ENCODE measurements at regions not wholly inside any gene's neighbourhood (a gene's known extent, or its start where the extent isn't known, plus 50 kb on each side); places are given as distances from the start of the nearest gene placed in this dataset.

- no peak overlapping the region for H2AFZ ChIP-seq (ENCODE audit: low read depth, low read length, severe bottlenecking)
Measured at GRCh38 chr4:153970169-153970568, 181.3 kb upstream of the SFRP2 start.

DNA sequence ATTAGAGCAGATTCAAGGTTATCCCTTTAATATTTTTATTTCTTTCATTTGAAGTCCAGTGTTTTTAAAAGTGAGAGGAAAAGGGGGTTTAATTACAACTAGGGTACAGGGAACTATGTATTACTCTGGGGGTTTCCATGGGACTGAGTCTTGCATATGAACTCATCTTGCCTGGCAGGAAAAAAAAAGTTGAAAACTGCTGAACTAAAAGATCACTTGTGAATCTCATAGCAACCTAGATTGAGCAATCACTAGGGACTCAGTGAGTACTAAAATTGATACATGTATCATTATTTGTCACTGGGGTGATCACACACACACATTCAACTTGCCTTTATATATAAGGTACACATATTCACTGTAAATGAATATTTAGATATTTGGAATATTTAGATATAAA lies 180.7 kb upstream of the SFRP2 start:
- Histone ChIP-seq H3F3A (ENCODE audit: insufficient read depth) (no peaks in the 10 kb centered on the region), H3K9me3 (ENCODE audit: insufficient read depth, low read length) (no peaks in the 10 kb centered on the region), H2AFZ (ENCODE audit: low read depth, low read length, severe bottlenecking) (no peak overlapping the region), H3K27ac (ENCODE audit: low read depth, low read length) (no peak overlapping the region), H4K20me1 (ENCODE audit: low read depth, low read length) (no peaks in the 10 kb centered on the region), H3K27me3 (ENCODE audit: low read length) (no peaks in the 10 kb centered on the region), H3K9ac (ENCODE audit: low read length) (no peak overlapping the region), H3K9me2 (replicated peaks; ENCODE audit: insufficient read depth, low read length) (no peaks in the 10 kb centered on the region), H3K36me3 (ENCODE audit: low read length) (no peaks in the 10 kb centered on the region), H3K4me3 (ENCODE audit: insufficient read depth, low read length, poor library complexity, severe bottlenecking) (no peak overlapping the region), H3K79me2 (ENCODE audit: insufficient read depth, low read length) (no peaks in the 10 kb centered on the region), H3K4me2 (ENCODE audit: low read depth, low read length, poor library complexity, severe bottlenecking) (no peak overlapping the region)
- no peak for TF ChIP-seq EZH2phosphoT487 (conservative IDR thresholded peaks at IDR 0.05; ENCODE audit: low read length)
- no peak for TF ChIP-seq CTCF (IDR thresholded peaks at IDR 0.05; ENCODE audit: insufficient read depth, low read length, poor library complexity, severe bottlenecking)

More at GRCh38 chr4:153970169-153970568, 181.3 kb upstream of the SFRP2 start:
- Histone ChIP-seq H3K9ac (ENCODE audit: low read length) (no peak overlapping the region), H3K27ac (ENCODE audit: low read depth, low read length) (no peak overlapping the region), H3F3A (ENCODE audit: insufficient read depth) (no peaks in the 10 kb centered on the region), H3K79me2 (ENCODE audit: insufficient read depth, low read length) (no peaks in the 10 kb centered on the region), H3K9me3 (ENCODE audit: insufficient read depth, low read length) (no peaks in the 10 kb centered on the region), H3K4me2 (ENCODE audit: low read depth, low read length, poor library complexity, severe bottlenecking) (no peak overlapping the region), H4K20me1 (ENCODE audit: low read depth, low read length) (no peaks in the 10 kb centered on the region), H3K9me2 (replicated peaks; ENCODE audit: insufficient read depth, low read length) (no peaks in the 10 kb centered on the region), H3K36me3 (ENCODE audit: low read length) (no peaks in the 10 kb centered on the region), H3K27me3 (ENCODE audit: low read length) (no peaks in the 10 kb centered on the region), H3K4me3 (ENCODE audit: insufficient read depth, low read length, poor library complexity, severe bottlenecking) (no peak overlapping the region)
- no peak for TF ChIP-seq CTCF (IDR thresholded peaks at IDR 0.05; ENCODE audit: insufficient read depth, low read length, poor library complexity, severe bottlenecking)
- no peak for TF ChIP-seq EZH2phosphoT487 (conservative IDR thresholded peaks at IDR 0.05; ENCODE audit: low read length)

DNA sequence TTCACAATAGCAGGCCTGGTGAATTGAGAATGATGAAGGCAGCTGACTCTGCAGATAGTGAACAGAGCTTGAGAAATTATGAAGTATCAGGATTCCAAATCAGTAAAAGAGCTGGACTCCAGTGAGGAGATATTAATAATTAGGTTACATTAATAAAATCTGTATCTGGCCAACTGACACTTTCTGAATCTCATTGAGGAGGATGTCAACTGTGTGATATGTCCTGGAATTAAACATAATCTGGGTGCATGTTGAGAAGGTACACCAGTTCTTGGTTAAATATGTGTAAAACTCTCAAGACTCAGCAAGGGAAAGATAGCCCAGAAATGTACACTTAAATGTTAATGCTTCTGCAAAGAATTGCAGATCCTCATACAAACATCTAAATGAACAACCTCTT lies 177.8 kb upstream of the SFRP2 start:
- H3K4me3 ChIP-seq (ENCODE audit: insufficient read depth, low read length, poor library complexity, severe bottlenecking), result no peak overlapping the region

More for the DNA sequence above, 177.8 kb upstream of the SFRP2 start:
- no peaks in the 10 kb centered on the region for H3K9me3 ChIP-seq (ENCODE audit: insufficient read depth, low read length)
- H3F3A ChIP-seq (ENCODE audit: insufficient read depth), result no peaks in the 10 kb centered on the region
- no peak overlapping the region for H3K4me2 ChIP-seq (ENCODE audit: low read depth, low read length, poor library complexity, severe bottlenecking)
- no peaks in the 10 kb centered on the region; the same call in 1 of the 2 replicates for H3K9me2 ChIP-seq (replicated peaks; ENCODE audit: insufficient read depth, low read length)
- H3K27me3 ChIP-seq (ENCODE audit: low read length), result no peaks in the 10 kb centered on the region
- H4K20me1 ChIP-seq (ENCODE audit: low read depth, low read length), result no peaks in the 10 kb centered on the region
- no peaks in the 10 kb centered on the region for H3K79me2 ChIP-seq (ENCODE audit: insufficient read depth, low read length)
- H2AFZ ChIP-seq (ENCODE audit: low read depth, low read length, severe bottlenecking), result no peak overlapping the region
- H3K9ac ChIP-seq (ENCODE audit: low read length), result no peak overlapping the region
- no peak for TF ChIP-seq CTCF (IDR thresholded peaks at IDR 0.05; ENCODE audit: insufficient read depth, low read length, poor library complexity, severe bottlenecking)
- no peak for TF ChIP-seq EZH2phosphoT487 (conservative IDR thresholded peaks at IDR 0.05; ENCODE audit: low read length)
- H3K27ac ChIP-seq (ENCODE audit: low read depth, low read length), result no peak overlapping the region
- no peaks in the 10 kb centered on the region for H3K36me3 ChIP-seq (ENCODE audit: low read length)
